Nephron (organoid): ENCODE measurements at regions not wholly inside any gene's neighbourhood (a gene's known extent, or its start where the extent isn't known, plus 50 kb on each side); places are given as distances from the start of the nearest gene placed in this dataset.

ENCODE experiments used
- H3K27ac Mint-ChIP-seq, 3 experiments: 2 replicates each; pipeline ENCODE4 v1.8.0; 2020; ENCODE audit warnings: mixed read lengths in 3 of 3, mild to moderate bottlenecking in 2 of 3, moderate library complexity in 1 of 3
- H3K27me3 Mint-ChIP-seq: 2 replicates; pipeline ENCODE4 v1.8.0; 2021; ENCODE audit warnings: low read depth, mild to moderate bottlenecking, moderate library complexity, mixed read lengths
- H3K36me3 Mint-ChIP-seq: 2 replicates; pipeline ENCODE4 v1.8.0; 2020; ENCODE audit warnings: low read depth, mixed read lengths
- H3K4me1 Mint-ChIP-seq: 2 replicates; pipeline ENCODE4 v1.8.0; 2020; ENCODE audit warnings: mixed read lengths
- H3K4me3 Mint-ChIP-seq, 3 experiments: 2 replicates each; pipeline ENCODE4 v1.8.0; 2020; ENCODE audit warnings: mild to moderate bottlenecking in 3 of 3, mixed read lengths in 3 of 3, moderate library complexity in 2 of 3
- H3K9me3 Mint-ChIP-seq: 2 replicates; pipeline ENCODE4 v1.8.0; 2020; ENCODE audit warnings: mixed read lengths
- CTCF ChIP-seq, 3 experiments: fragments of 200-600 bp; sonication (generic); IDR thresholded peaks; one replicate each; pipeline ENCODE4 v1.5.0; 2021; ENCODE audit warnings: antibody characterized with exemption in 3 of 3; ENCODE audit not compliant: unreplicated experiment in 3 of 3

DNA sequence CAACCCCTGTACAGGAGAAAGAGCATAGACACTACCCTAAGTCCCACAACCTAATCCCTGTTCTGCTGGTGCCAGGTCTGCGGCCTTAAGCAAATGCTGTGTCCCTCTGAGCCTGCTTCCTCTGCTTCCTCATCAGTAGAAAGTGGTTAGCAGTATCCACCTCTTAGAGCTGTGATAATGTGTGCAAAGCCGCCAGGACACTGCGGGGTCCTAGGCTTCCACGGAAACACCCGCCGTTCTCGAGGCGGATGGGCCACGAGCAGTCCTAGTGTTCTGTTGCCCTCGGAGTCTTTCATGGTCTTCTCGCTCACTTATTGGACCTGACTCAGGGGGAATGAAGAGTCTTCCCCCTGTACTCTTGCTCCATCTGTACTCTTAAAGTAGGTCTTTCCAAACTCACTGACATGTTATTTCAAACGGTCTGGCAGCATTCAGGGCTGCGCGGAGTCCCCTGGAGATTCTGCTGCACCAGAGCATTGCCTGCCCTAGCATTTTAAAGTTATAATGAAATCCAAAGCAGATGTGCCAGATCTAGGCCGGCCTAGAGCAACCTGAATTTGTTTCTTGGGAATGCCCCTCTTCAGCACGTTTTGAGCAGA is 107.2 kb upstream of the ZNF236 start:
- peaks cover 15% of the 10 kb centered on the region for H3K27me3 Mint-ChIP-seq
- H3K36me3 Mint-ChIP-seq: peaks cover 3% of the 10 kb centered on the region
- peak overlapping the region; percentile 68 to 96 (median 72) for H3K27ac Mint-ChIP-seq
- H3K4me1 Mint-ChIP-seq: peaks cover 15% of the 10 kb centered on the region
- H3K4me3 Mint-ChIP-seq: no peak overlapping the region
- H3K9me3 Mint-ChIP-seq: peaks cover 2% of the 10 kb centered on the region
- TF ChIP-seq CTCF (IDR thresholded peaks at IDR 0.05; ENCODE audit: unreplicated experiment in 3 of 3): no peak

GRCh38 chr18:76713432-76713831 is 108.9 kb upstream of the ZNF236 start:
- peaks cover 15% of the 10 kb centered on the region for H3K27me3 Mint-ChIP-seq
- peaks cover 26% of the 10 kb centered on the region for H3K4me1 Mint-ChIP-seq
- H3K36me3 Mint-ChIP-seq: peaks cover 3% of the 10 kb centered on the region
- H3K27ac Mint-ChIP-seq: peak overlapping the region in 1 of 3 experiments; percentile 74
- peaks cover 2% of the 10 kb centered on the region for H3K9me3 Mint-ChIP-seq
- TF ChIP-seq CTCF (IDR thresholded peaks at IDR 0.05; ENCODE audit: unreplicated experiment in 3 of 3): no peak
- H3K4me3 Mint-ChIP-seq: no peak overlapping the region

DNA sequence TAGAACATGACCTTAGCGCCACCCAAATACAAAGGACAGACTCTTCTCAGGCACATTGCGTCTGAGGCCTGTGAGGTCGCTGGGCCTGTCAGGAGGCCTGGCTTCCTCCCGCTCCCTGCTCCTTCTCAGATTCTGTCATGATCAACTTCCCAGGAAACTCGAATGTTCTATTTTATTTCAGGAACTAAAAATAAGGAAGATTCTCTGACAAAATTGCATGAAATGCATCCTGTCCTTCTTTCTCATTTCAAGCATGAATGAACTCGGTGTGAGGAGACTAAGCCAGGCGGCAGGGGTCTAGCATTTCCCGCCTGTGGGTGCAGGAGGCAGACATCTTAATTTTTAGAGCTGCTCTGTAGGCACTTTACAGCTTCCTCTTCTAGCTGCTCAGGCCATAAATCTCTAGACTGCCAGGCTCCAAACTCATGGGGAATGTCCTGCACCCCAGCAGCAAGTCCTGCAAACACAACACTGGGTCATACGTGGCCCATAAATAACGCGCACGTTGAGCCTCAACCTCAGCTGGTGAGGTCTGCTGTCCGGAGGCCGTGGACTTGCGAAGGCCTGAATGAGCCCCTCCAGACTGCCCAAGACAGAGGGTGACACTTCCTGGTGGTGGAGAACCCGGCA is 109.7 kb upstream of the ZNF236 start:
- TF ChIP-seq CTCF (IDR thresholded peaks at IDR 0.05; ENCODE audit: unreplicated experiment in 3 of 3): no peak
- H3K27me3 Mint-ChIP-seq: peaks cover 15% of the 10 kb centered on the region
- H3K9me3 Mint-ChIP-seq: no peaks in the 10 kb centered on the region
- peak overlapping the region in 2 of 3 experiments; percentile 61 to 74 for H3K27ac Mint-ChIP-seq
- peaks cover 32% of the 10 kb centered on the region for H3K4me1 Mint-ChIP-seq
- H3K36me3 Mint-ChIP-seq: peaks cover 3% of the 10 kb centered on the region
- no peak overlapping the region for H3K4me3 Mint-ChIP-seq

- Mint-ChIP-seq H3K4me1 (peaks cover 37% of the 10 kb centered on the region), H3K36me3 (peaks cover 3% of the 10 kb centered on the region), H3K9me3 (no peaks in the 10 kb centered on the region), H3K27me3 (peaks cover 15% of the 10 kb centered on the region), H3K4me3 (no peak overlapping the region), H3K27ac (no peak overlapping the region)
- TF ChIP-seq CTCF (IDR thresholded peaks at IDR 0.05; ENCODE audit: unreplicated experiment in 3 of 3): no peak
Observed at GRCh38 chr18:76710646-76711520, 111.5 kb upstream of the ZNF236 start.

DNA sequence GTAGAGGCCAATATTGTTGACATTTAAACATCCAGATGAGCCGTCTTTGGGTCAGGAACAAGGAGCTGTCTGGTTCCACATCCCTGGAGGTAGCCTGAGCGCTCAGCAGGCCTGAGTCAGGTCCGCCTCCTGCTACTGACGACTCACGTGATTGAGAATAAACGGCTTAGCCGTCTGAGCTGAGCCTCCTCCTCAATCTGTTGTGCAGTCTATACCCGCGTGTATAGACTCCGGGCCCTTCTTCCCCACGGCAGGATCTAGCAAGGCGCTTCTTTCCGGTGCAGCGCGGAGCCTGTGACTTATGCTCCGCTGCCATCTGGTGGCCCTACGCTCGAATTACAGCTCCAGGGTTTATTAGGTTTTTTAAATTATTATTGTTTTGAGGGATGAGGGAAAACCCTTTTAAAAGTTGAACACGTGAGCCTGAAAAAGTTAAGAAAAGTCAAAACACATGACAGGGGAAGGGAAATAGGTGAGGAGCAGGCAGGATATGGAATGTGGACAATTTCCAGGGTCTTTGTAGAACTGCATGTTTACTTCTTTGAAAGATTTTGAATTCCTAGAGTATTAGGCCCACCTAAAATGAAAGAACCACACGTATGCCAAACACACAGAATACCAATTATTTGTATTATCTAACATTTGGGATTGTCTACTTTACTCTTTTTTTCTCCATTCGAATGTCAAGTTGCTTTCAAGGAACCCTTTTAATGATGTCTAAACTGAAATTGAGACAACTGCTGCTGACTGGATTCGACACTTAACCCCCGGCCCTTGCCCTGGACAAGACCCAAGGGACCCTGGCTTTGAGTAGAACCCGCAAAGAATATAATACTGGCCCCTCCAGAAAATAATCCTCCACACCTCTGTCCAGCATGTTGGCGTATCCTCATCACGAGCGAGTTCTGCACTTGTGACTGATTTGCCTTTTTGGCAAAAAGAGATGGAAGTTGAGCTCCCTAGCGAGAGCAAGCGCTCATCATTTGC is 112.4 kb upstream of the ZNF236 start:
- Mint-ChIP-seq H3K36me3 (peaks cover 3% of the 10 kb centered on the region), H3K27me3 (peaks cover 12% of the 10 kb centered on the region), H3K9me3 (no peaks in the 10 kb centered on the region), H3K4me3 (peak overlapping the region in 2 of 3 experiments; percentile 3 to 5), H3K27ac (peak overlapping the region; percentile 2 to 78 (median 48)), H3K4me1 (peaks cover 30% of the 10 kb centered on the region)
- peak; percentile 90 to 93 (median 91) for TF ChIP-seq CTCF (IDR thresholded peaks at IDR 0.05; ENCODE audit: unreplicated experiment in 3 of 3)
